22Rv1 (cell line): ENCODE measurements at regions not wholly inside any gene's neighbourhood (a gene's known extent, or its start where the extent isn't known, plus 50 kb on each side); places are given as distances from the start of the nearest gene placed in this dataset.

Source experiments
- ZFX ChIP-seq: fragments of 450-650 bp; IDR thresholded peaks from 2 replicates; pipeline ENCODE4 v1.6.1; 2017; ENCODE audit warnings: antibody characterized with exemption, borderline replicate concordance
- TF ChIP-seq, protein P1 (sequence below): fragments of 450-650 bp; IDR thresholded peaks from 2 replicates; pipeline ENCODE4 v1.5.1; 2017; ENCODE audit warnings: mild to moderate bottlenecking

- TF ChIP-seq, protein P1, sequence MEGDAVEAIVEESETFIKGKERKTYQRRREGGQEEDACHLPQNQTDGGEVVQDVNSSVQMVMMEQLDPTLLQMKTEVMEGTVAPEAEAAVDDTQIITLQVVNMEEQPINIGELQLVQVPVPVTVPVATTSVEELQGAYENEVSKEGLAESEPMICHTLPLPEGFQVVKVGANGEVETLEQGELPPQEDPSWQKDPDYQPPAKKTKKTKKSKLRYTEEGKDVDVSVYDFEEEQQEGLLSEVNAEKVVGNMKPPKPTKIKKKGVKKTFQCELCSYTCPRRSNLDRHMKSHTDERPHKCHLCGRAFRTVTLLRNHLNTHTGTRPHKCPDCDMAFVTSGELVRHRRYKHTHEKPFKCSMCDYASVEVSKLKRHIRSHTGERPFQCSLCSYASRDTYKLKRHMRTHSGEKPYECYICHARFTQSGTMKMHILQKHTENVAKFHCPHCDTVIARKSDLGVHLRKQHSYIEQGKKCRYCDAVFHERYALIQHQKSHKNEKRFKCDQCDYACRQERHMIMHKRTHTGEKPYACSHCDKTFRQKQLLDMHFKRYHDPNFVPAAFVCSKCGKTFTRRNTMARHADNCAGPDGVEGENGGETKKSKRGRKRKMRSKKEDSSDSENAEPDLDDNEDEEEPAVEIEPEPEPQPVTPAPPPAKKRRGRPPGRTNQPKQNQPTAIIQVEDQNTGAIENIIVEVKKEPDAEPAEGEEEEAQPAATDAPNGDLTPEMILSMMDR: no peak
- no peak for TF ChIP-seq ZFX
These were observed 2195.7 kb upstream of the C9orf72 start for GRCh38 chr9:29769019-29769418.
